ENCODE measurements at regions not wholly inside any gene's neighbourhood (a gene's known extent, or its start where the extent isn't known, plus 50 kb on each side); places are given as distances from the start of the nearest gene placed in this dataset.
"Not testable (repeated sequence)": the region's sequence is repeated elsewhere in the genome, so short reads cannot be mapped to it uniquely, and the experiment has no call there.

DNA sequence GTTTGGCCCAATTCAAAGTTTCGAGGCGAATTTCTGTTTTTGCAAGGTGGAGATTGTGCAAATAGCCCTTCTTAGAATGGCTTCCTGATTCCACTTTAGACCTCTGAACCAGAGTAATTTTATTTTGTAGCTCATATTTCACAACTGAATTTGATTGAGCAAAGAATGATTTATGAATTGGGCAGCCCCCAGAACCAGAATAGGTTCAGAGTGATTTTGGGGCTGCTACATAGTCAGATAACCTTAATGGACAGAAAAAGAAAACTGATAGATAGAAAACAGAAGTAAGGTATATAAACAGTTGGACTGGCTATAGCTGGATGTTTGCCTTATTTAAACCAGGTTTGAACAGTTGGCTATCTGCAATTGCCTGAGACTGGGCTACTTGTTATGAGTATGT, 156.6 kb downstream of the YIPF5 start:
- no peak for DNase-seq

- DNase-seq: no peak
Measured at GRCh38 chr5:144015961-144016360, 154.5 kb downstream of the YIPF5 start.

DNA sequence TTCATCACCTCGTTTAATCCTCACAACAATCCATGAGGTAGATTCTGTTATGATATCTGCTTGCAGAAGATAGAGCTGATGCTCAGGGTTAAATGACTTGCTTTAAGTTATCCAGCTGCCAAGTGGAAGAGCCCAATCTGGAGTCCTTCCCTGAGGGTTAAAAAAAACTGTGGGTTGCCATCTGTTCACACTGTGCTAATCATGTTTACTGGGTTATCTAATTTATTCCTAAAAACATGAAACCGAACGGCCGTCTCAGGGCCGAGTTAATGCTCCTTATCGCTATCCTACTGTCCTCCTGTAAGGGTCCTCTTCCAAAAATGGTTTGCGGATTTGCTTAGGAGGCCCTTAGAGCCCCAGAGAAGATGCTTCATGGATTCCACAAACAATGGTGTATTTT, 153.3 kb downstream of the YIPF5 start:
- DNase-seq: no peak

DNA sequence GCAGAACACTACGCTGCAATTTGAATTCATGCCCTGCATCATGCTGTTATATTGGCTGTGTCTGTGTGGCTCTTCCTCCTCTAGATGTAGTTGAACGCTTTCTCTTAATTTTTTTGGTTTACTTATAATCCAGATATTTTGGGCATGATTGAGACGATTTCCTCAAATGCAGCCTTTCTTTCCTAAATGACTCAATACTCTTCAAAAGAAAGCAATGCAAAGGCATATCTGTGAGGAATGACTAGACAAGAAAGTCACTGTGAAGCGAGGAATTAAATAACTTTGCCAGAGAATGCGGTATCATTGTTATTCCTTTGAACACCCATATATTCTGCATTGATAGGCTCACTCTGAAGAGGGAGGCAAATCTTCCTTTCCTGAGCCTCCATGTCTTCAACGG, 152.8 kb downstream of the YIPF5 start:
- DNase-seq: no peak

- no peak for DNase-seq
Measured at GRCh38 chr5:144024090-144024489, 146.4 kb downstream of the YIPF5 start.

DNA sequence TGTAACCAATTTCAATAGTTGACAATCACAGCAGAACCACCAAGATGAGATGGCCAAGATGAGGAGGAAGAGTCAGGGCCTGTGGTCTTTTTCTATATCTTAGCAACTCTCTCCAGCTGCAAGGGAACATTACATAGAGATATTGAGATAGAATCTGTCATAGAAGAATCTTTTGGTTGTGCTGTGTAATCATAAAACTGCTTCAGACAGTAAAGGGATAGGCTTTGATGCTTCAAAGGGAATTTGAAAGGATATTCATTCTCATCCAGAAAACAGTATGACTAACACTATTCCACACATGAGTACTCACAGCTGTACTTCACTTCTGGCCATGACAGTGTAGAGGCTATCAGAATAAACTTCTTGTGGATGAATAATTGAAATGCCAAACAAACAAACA, 145.9 kb downstream of the YIPF5 start:
- no peak for DNase-seq

GRCh38 chr5:144026286-144026685, 144.2 kb downstream of the YIPF5 start:
- no peak for DNase-seq

- DNase-seq: no peak
Measured at GRCh38 chr5:144028058-144028457, 142.4 kb downstream of the YIPF5 start.

DNA sequence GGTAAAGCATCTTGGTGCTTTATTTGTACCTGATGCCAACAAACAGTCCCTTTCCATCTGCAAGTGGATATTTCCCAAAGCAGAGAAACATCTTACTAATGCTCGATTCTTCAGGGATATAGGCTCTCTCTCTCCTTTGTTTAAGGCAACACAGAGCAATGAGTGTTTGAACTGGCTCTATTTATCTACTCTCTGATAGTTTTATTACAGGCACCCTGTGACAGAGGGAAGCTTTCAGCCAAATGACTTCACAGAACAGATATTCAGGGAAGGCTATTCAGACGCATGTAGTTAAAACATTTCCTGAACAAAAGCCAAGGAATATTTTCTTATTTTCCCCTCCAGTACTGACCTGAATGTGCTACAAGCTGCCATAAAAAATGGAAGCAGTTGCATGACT, 141.8 kb downstream of the YIPF5 start:
- no peak for DNase-seq

DNA sequence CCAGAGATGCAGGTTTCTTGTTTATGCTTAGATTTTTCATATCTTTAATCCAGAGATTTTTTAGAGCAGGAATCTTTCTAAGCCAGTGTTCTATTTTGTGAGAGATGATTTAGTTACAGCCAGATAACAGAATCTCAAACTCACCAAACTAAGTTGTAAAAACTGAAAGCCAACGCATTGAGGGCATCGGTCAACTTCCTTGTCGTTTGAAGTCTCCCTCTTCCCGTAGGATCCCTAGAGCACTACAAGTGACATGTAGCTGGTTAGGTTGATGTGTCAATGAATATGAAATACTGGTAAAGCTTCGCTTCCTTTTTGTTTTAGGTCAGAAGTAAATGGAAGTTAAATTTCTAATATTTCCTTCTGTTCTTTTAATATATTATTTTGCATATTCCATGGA, 139.6 kb downstream of the YIPF5 start:
- DNase-seq: no peak

GRCh38 chr5:144032375-144032774, 138.1 kb downstream of the YIPF5 start:
- no peak for DNase-seq

GRCh38 chr5:144033486-144033885, 137.0 kb downstream of the YIPF5 start:
- DNase-seq: no peak

DNA sequence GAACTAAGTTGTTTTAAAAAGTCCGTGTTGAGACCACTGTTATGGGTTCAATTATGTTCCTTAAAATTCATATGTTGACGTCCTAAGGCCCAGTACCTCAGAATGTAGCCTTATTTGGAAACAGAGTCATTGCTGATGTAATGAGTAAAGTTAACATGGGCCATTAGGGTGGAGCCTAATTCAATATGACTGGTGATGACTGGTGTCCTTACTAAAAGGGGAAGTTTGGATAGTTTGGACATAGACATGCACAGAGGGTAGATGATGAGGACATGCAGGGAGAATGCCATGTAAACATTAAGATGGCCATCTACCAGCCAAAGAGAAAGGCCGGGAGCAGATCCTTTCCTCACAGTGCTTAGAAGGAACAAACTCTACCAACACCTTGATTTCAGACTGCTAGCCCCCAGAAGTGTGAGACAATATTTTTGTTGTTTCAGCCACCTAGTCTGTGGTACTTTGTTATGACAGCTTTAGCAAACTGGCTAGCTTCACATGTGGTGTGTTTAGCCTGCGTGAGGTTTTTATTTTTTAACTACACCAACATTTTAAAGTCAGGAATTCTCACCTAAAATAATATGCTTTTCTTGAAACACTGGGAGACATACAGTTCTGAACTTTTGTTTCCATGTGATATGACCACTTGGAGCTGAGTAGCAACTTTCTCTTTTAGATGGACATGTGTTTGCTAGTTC, 135.3 kb downstream of the YIPF5 start:
- DNase-seq: no peak

DNA sequence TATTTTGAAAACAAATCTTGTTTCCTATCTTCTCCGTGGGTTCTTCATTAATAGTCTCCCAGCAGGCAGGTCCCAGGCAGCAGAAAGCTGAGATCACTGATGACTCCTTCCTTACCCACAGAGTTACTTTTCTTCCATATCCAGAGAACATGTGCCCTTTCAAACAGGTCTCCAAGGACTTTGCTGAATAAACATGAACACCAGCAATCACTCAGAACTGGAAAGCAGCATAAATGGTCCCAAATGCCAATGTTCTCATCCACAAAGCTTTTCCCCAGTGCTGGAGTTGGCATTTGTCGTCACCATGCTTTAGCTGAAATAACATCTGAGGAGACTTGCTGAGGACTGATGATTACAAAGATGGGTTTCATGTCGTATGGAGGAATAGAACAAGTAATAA, 134.0 kb downstream of the YIPF5 start:
- no peak for DNase-seq

DNA sequence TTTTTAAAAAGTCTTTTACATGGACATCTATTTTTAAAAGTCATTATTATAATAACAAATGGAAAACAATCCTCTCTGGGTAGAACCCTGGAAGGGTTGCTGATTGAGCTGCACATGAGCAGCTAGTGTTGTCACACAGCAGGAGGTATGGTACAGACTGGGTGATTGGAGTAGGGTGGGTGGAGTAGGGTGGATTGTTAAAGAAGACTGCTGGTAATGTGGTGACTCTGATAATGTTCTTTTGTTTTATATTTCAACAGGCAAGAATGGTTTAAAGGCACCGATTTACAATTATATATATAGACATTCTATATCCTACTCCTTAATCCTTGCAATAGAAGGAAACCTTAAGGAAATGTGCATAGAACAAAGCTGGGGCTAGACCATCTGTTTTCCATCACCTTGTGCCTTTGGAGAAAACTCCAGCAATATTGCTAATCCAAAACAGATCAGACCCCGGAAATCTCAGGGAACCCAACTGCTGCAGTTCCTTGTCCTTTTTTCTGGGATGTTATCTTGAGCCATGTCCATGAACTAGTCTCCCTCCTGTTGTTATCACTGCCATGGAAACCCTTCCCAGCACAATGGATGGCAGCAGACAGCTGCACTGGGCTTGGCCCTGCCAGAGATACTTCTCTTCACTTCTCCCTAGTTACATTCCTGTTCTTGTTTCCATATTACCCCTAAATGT, 129.7 kb downstream of the YIPF5 start:
- no peak for DNase-seq

- no peak for DNase-seq
Measured at GRCh38 chr5:144042156-144042555, 128.3 kb downstream of the YIPF5 start.

DNA sequence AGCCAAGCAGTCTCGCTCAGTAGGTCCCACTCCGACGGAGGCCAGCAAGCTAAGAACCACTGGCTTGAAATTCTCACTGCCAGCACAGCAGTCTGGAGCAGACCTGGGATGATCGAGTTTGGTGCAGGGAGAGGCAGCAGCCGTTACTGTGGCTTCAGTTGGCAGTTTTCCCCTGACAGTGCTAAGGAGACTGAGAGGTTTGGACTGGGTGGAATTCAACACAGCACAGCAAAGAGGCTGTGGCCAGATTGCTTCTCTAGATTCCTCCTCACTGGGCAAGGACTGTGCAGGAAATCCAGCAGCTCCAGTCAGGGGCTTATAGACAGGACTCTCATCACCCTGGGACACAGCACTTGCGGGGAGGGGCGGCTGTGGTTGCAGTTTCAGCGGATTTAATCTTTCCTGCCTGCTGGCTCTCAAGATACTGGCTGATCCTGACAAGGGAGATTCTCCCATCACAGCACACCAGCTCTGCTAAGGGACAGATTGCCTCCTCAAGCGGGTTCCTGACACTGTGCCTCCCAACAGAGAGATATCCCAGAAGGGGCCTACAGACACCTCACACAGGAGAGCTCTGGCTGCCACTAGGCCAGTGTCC, 122.1 kb downstream of the YIPF5 start:
- DNase-seq: peak; percentile 72

DNA sequence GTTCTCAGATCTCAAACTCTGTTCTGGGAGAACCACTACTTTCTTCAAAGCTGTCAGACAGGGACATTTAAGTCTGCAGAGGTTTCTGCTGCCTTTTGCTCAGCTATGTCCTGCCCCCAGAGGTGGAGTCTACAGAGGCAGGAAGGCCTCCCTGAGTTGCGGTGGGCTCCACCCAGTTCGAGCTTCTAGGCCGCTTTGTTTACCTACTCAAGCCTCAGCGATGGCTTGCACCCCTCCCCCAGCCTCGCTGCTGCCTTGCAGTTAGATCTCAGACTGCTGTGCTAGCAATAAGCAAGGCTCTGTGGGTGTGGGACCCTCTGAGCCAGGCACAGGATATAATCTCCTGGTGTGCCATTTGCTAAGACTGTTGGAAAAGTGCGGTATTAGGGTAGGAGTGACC, 115.1 kb downstream of the YIPF5 start:
- DNase-seq: not testable (repeated sequence)

DNA sequence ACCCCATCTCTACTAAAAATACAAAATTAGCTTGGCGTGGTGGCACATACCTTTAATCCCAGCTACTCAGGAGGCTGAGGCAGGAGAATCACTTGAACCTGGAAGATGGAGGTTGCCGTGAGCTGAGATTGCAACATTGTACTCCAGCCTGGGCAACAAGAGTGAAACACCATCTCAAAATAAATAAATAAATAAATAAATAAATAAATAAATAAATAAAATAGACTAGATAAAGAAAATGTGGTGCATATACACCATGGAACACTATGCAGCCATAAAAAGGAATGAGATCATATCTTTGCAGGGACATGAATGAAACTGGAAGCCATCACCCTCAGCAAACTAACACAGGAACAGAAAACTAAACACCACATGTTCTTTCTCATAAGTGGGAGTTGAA, 110.4 kb downstream of the YIPF5 start:
- DNase-seq: not testable (repeated sequence)

DNA sequence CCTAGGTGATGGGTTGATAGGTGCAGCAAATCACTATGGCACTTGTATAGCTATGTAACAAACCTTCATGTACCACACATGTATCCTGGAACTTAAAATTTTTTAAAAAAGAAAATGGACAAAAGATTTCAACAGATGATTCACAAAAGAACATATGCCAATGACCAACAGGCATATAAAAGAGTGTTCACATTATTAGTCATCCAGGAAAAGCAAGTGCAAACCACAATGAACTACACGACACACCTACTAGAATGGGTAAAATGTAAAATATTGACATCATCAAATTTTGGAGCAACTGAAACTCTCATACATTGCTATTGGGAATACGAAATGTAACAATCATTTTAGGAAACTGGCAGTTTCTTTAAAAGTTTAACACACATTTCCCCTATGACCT, 109.9 kb downstream of the YIPF5 start:
- DNase-seq: no peak

DNA sequence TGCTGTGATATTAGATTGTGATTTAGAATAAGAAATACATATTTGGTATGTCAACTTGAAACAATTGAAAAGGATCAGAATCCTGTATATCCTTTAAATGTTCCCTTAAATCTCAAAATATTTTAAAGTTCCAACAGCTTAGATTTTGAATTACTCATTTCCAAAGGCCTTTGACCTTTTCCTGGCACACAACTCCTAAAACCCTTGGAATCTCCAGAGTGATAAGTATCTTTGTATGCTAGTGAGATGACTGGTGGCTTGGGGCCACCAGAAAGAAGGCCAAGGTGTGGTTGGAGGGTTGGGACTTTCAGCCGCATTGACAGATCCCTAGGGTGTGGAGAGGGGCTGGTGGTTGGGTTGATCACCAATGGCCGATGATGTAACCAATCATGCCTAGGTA, 104.7 kb downstream of the YIPF5 start:
- DNase-seq: no peak

- DNase-seq: no peak
Measured at GRCh38 chr5:144072518-144072927, 97.9 kb downstream of the YIPF5 start.

DNA sequence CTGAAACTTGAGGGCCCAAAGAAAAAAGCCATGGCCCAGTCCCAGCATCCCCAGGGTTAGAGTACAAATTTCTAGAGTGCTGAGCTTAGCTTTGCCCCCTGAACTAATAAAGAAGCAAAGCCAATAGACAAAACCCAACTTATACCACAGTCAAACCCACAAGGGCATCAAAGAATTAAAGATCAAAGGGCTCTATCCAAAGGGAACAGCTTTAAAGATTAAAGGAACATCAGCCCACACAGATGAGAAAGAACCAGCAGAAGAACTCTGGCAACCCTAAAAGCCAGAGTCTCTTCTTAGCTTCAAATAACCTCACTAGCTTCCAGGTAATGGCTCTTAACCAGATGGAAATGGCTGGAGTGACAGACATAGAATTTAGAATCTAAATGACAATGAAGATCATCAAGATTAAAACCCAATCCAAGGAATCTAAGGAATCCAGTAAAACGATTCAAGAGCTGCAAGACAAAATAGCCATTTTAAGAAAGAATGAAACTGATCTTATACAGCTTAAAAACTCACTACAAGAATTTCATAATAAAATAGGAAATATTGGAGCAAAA, 93.9 kb downstream of the YIPF5 start:
- DNase-seq: no peak

- no peak for DNase-seq
Measured at GRCh38 chr5:144083185-144083584, 87.3 kb downstream of the YIPF5 start.
